Liver (tissue), 8 donors: ENCODE measurements at regions not wholly inside any gene's neighbourhood (a gene's known extent, or its start where the extent isn't known, plus 50 kb on each side); places are given as distances from the start of the nearest gene placed in this dataset.

Experiments used
- DNase-seq: peaks from one replicate; pipeline ENCODE4 v3.0.0-alpha.2; 2017; ENCODE audit warnings: low spot score
- H3K27ac ChIP-seq, 2 donors: one replicate each; pipeline ENCODE4 v1.7.0; 2013; ENCODE audit warnings: inconsistent platforms in 2 of 2, low read length in 2 of 2, control low read depth in 1 of 2, low read depth in 1 of 2, mild to moderate bottlenecking in 1 of 2
- H3K27me3 ChIP-seq, 4 donors: one replicate each; pipeline versions ENCODE4 v1.6.1 to v1.7.0; 2013; ENCODE audit warnings: low read length in 3 of 4, inconsistent platforms in 1 of 4, mild to moderate bottlenecking in 1 of 4, moderate library complexity in 1 of 4; ENCODE audit not compliant: control insufficient read depth in 4 of 4, insufficient read depth in 4 of 4
- H3K36me3 ChIP-seq, 4 donors: one replicate each; pipeline versions ENCODE4 v1.6.1 to v1.7.0; 2013; ENCODE audit warnings: low read length in 3 of 4, mild to moderate bottlenecking in 3 of 4, low read depth in 1 of 4, moderate library complexity in 1 of 4; ENCODE audit not compliant: control insufficient read depth in 4 of 4, insufficient read depth in 3 of 4
- H3K4me1 ChIP-seq, 4 donors: one replicate each; pipeline versions ENCODE4 v1.6.1 to v1.7.0; 2013; ENCODE audit warnings: low read length in 3 of 4, mild to moderate bottlenecking in 3 of 4, moderate library complexity in 1 of 4; ENCODE audit not compliant: control insufficient read depth in 4 of 4, insufficient read depth in 4 of 4
- H3K4me3 ChIP-seq, 3 donors: one replicate each; pipeline versions ENCODE4 v1.6.1 to v1.7.0; 2013; ENCODE audit warnings: low read length in 3 of 3, control low read depth in 1 of 3, low read depth in 1 of 3, mild to moderate bottlenecking in 1 of 3
- H3K9ac ChIP-seq, 2 donors: one replicate each; pipeline ENCODE4 v1.7.0; 2013; ENCODE audit warnings: low read length in 2 of 2, mild to moderate bottlenecking in 2 of 2, moderate library complexity in 2 of 2, control low read depth in 1 of 2, low read depth in 1 of 2
- H3K9me3 ChIP-seq, 4 donors: one replicate each; pipeline versions ENCODE4 v1.6.1 to v1.7.0; 2013; ENCODE audit warnings: low read length in 3 of 4; ENCODE audit not compliant: control insufficient read depth in 4 of 4
- ATF3 ChIP-seq: IDR thresholded peaks from 2 replicates; pipeline ENCODE4 v1.6.1; 2016; ENCODE audit warnings: antibody characterized with exemption
- CTCF ChIP-seq: fragments of 150-350 bp; IDR thresholded peaks from 2 replicates; pipeline ENCODE4 v1.5.1; 2017; ENCODE audit warnings: improper control_type of control experiment, low read depth, low read length; ENCODE audit not compliant: missing input control
- EGR1 ChIP-seq, 2 donors: IDR thresholded peaks; 2 replicates each; pipeline ENCODE4 v1.6.1; 2016 to 2018; ENCODE audit warnings: antibody characterized with exemption in 2 of 2, low read depth in 2 of 2
- FOXA2 ChIP-seq: IDR thresholded peaks from 2 replicates; pipeline ENCODE4 v1.6.1; 2016; ENCODE audit warnings: antibody characterized with exemption
- HNF4A ChIP-seq, 2 donors: conservative IDR thresholded peaks; 2 replicates each; pipeline ENCODE4 v1.6.1; 2016; ENCODE audit warnings: antibody characterized with exemption in 2 of 2, mild to moderate bottlenecking in 2 of 2
- HNF4G ChIP-seq: IDR thresholded peaks from 2 replicates; pipeline ENCODE4 v1.6.1; 2016; ENCODE audit warnings: antibody characterized with exemption
- JUND ChIP-seq, 2 donors: IDR thresholded peaks; 2 replicates each; pipeline ENCODE4 v1.6.1; 2016; ENCODE audit warnings: antibody characterized with exemption in 2 of 2
- MAX ChIP-seq: IDR thresholded peaks from 2 replicates; pipeline ENCODE4 v1.6.1; 2016; ENCODE audit warnings: antibody characterized with exemption
- RAD21 ChIP-seq, 2 donors: IDR thresholded peaks; 2 replicates each; pipeline ENCODE4 v1.6.1; 2016; ENCODE audit warnings: antibody characterized with exemption in 2 of 2, mild to moderate bottlenecking in 2 of 2
- RXRA ChIP-seq, 2 donors: IDR thresholded peaks; 2 replicates each; pipeline ENCODE4 v1.6.1; 2017 to 2018; ENCODE audit warnings: antibody characterized with exemption in 2 of 2, mild to moderate bottlenecking in 1 of 2
- SP1 ChIP-seq: IDR thresholded peaks from 2 replicates; pipeline ENCODE4 v1.6.1; 2018; ENCODE audit warnings: antibody characterized with exemption, mild to moderate bottlenecking
- TAF1 ChIP-seq: conservative IDR thresholded peaks from 2 replicates; pipeline ENCODE4 v1.6.1; 2016; ENCODE audit warnings: antibody characterized with exemption, mild to moderate bottlenecking
- ZBTB33 ChIP-seq: IDR thresholded peaks from 2 replicates; pipeline ENCODE4 v1.6.1; 2016; ENCODE audit warnings: antibody characterized with exemption
- WGBS: extraction: QIAGEN DNeasy Blood & Tissue Kit; methylation state at CpG from one replicate; pipeline ENCODE4 v1.1.7; 2013; 5-methylcytosine and 5-hydroxymethylcytosine counted together
- donor health status: healthy.
- donor health status: healthy.
- donor health status: healthy.
- donor health status: healthy.
- donor health status: healthy.

GRCh38 chr10:117876210-117876609 lies 170.5 kb downstream of the RAB11FIP2 start:
- H3K9ac ChIP-seq, result no peak overlapping the region
- no peak for DNase-seq
- H3K4me1 ChIP-seq, result no peaks in the 10 kb centered on the region
- 66% methylated on average over 2 of the region's 2 CpGs for WGBS
- peaks cover 0 to 9% (median 0%) of the 10 kb centered on the region in 4 donors for H3K27me3 ChIP-seq
- H3K9me3 ChIP-seq, result no peaks in the 10 kb centered on the region
- H3K36me3 ChIP-seq, result no peaks in the 10 kb centered on the region
- TF ChIP-seq RXRA (IDR thresholded peaks at IDR 0.05), result no peak
- TF ChIP-seq HNF4A (conservative IDR thresholded peaks at IDR 0.05), result no peak
- TF ChIP-seq EGR1 (IDR thresholded peaks at IDR 0.05; ENCODE audit: low read depth in 2 of 2), result no peak
- TF ChIP-seq RAD21 (IDR thresholded peaks at IDR 0.05), result no peak
- no peak for TF ChIP-seq SP1
- no peak for TF ChIP-seq ATF3
- TF ChIP-seq CTCF, result no peak
- TF ChIP-seq FOXA2, result no peak
- TF ChIP-seq MAX, result no peak
- TF ChIP-seq HNF4G, result no peak
- no peak overlapping the region for H3K27ac ChIP-seq
- H3K4me3 ChIP-seq, result no peak overlapping the region

GRCh38 chr10:117878626-117879025 lies 168.1 kb downstream of the RAB11FIP2 start:
- no peak for DNase-seq
- Histone ChIP-seq H3K27ac (no peak overlapping the region), H3K9me3 (no peaks in the 10 kb centered on the region), H3K36me3 (no peaks in the 10 kb centered on the region), H3K4me3 (no peak overlapping the region), H3K9ac (no peak overlapping the region), H3K27me3 (peaks cover 0 to 9% (median 0%) of the 10 kb centered on the region in 4 donors), H3K4me1 (no peaks in the 10 kb centered on the region)
- WGBS, result 64% methylated on average over 5 of the region's 5 CpGs
- TF ChIP-seq RAD21 (IDR thresholded peaks at IDR 0.05), result no peak
- TF ChIP-seq MAX, result no peak
- TF ChIP-seq SP1, result no peak
- no peak for TF ChIP-seq TAF1
- no peak for TF ChIP-seq ZBTB33
- no peak for TF ChIP-seq JUND (IDR thresholded peaks at IDR 0.05)
- no peak for TF ChIP-seq HNF4G
- no peak for TF ChIP-seq CTCF
